ENCODE measurements at regions not wholly inside any gene's neighbourhood (a gene's known extent, or its start where the extent isn't known, plus 50 kb on each side); places are given as distances from the start of the nearest gene placed in this dataset.

DNA sequence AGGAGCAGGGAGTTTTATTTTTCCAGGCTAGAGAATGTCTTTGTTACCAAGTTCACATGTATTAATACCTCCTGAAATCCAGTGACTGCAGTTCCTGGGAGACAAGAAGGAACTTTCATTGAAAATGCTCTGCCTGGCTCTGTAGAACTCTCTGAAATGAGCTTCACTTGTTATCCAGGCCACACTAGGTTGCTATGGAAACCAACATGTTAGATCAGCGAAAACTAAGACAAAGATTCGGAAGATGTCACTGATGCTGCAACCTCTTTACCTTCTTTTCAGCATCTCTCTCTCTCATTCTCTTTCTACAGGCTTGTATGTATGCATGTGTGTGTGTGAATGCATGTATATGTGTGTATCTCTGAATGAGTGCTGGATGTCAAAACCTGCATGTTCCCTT, 218.5 kb downstream of the TRIB2 start:
- Mint-ChIP-seq H3K27ac (no peak overlapping the region), H3K9me3 (no peaks in the 10 kb centered on the region), H3K4me3 (no peak overlapping the region), H3K4me1 (peaks cover 5 to 10% of the 10 kb centered on the region in 2 experiments; a peak in 2 of 4 replicates), H3K36me3 (ENCODE audit: insufficient read depth in 1 of 3, low read depth in 3 of 3) (no peaks in the 10 kb centered on the region), H3K27me3 (ENCODE audit: low read depth) (no peaks in the 10 kb centered on the region)
- H3K27ac ChIP-seq (ENCODE audit: insufficient read length, low read depth, low read length): no peak overlapping the region
- H3K9ac ChIP-seq (ENCODE audit: extremely low read depth, insufficient read length, low read length): no peak overlapping the region
- no peak overlapping the region for H3K18ac ChIP-seq (ENCODE audit: insufficient read length, low read depth, low read length)
- no peak overlapping the region for H4K91ac ChIP-seq (ENCODE audit: insufficient read length, low read depth, low read length)
- no peak overlapping the region for H2BK120ac ChIP-seq (ENCODE audit: low read depth, low read length, poor library complexity, severe bottlenecking)
- H3K14ac ChIP-seq (ENCODE audit: insufficient read depth, low read length): no peak overlapping the region
- H3T11ph ChIP-seq (ENCODE audit: low read length): no peak overlapping the region
- no peak overlapping the region for H3K56ac ChIP-seq (ENCODE audit: insufficient read length, low read depth, low read length)
- H2BK20ac ChIP-seq (ENCODE audit: low read depth, low read length, poor library complexity, severe bottlenecking): no peak overlapping the region
- no peaks in the 10 kb centered on the region for H3K9me3 ChIP-seq (ENCODE audit: control insufficient read depth, low read depth, low read length)
- no peaks in the 10 kb centered on the region for H4K20me1 ChIP-seq (ENCODE audit: control insufficient read depth, insufficient read depth, insufficient read length)
- no peaks in the 10 kb centered on the region for H3K4me1 ChIP-seq (ENCODE audit: insufficient read depth, low read length)
- no peak overlapping the region for H2BK12ac ChIP-seq (ENCODE audit: insufficient read length, low read depth, low read length)
- no peak overlapping the region for H2AK5ac ChIP-seq (ENCODE audit: insufficient read length, low read length)
- no peak overlapping the region for H4K5ac ChIP-seq (ENCODE audit: insufficient read length, low read depth, low read length)
- no peak overlapping the region for H3K23ac ChIP-seq (ENCODE audit: insufficient read length, low read depth, low read length)
- H3K79me1 ChIP-seq (ENCODE audit: insufficient read depth, low read depth, low read length, poor library complexity, severe bottlenecking): no peaks in the 10 kb centered on the region
- no peak for DNase-seq
- H3K4ac ChIP-seq (ENCODE audit: low read depth, low read length): no peak overlapping the region
- TF ChIP-seq, protein P1, sequence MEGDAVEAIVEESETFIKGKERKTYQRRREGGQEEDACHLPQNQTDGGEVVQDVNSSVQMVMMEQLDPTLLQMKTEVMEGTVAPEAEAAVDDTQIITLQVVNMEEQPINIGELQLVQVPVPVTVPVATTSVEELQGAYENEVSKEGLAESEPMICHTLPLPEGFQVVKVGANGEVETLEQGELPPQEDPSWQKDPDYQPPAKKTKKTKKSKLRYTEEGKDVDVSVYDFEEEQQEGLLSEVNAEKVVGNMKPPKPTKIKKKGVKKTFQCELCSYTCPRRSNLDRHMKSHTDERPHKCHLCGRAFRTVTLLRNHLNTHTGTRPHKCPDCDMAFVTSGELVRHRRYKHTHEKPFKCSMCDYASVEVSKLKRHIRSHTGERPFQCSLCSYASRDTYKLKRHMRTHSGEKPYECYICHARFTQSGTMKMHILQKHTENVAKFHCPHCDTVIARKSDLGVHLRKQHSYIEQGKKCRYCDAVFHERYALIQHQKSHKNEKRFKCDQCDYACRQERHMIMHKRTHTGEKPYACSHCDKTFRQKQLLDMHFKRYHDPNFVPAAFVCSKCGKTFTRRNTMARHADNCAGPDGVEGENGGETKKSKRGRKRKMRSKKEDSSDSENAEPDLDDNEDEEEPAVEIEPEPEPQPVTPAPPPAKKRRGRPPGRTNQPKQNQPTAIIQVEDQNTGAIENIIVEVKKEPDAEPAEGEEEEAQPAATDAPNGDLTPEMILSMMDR (conservative IDR thresholded peaks at IDR 0.05): no peak
- no peak overlapping the region for H2BK15ac ChIP-seq (ENCODE audit: low read depth, low read length)
- H3K23me2 ChIP-seq (ENCODE audit: insufficient read length, low read depth, low read length, poor library complexity, severe bottlenecking): no peaks in the 10 kb centered on the region
- H4K8ac ChIP-seq (replicated peaks; ENCODE audit: insufficient read length, low read depth, low read length): no peak overlapping the region
- H2AFZ ChIP-seq (ENCODE audit: low read length): no peak overlapping the region
- H3K79me2 ChIP-seq (ENCODE audit: insufficient read depth, low read length): no peaks in the 10 kb centered on the region
- no peak overlapping the region for H2BK5ac ChIP-seq (ENCODE audit: insufficient read length, low read length)
- WGBS (ENCODE audit: extremely low coverage, insufficient read length, low lambda C conversion rate): no CpG with 5 or more reads among the region's 2 CpGs
- H3K4me2 ChIP-seq (ENCODE audit: insufficient read depth, insufficient read length, low read length): no peak overlapping the region
- H3K27me3 ChIP-seq (ENCODE audit: insufficient read depth, low read length): no peaks in the 10 kb centered on the region
